Large intestine (tissue), 3 donors: ENCODE measurements at regions not wholly inside any gene's neighbourhood (a gene's known extent, or its start where the extent isn't known, plus 50 kb on each side); places are given as distances from the start of the nearest gene placed in this dataset.

Experiments used
- DNase-seq, 2 donors: peaks; one replicate each; pipeline versions ENCODE4 v3.0.0 to v3.0.0-alpha.2; 2013
- H3K27ac ChIP-seq: one replicate; pipeline ENCODE4 v1.5.1; 2013; ENCODE audit warnings: low read length
- H3K27me3 ChIP-seq: 2 replicates; pipeline ENCODE4 v1.6.1; 2013; ENCODE audit warnings: low read length; ENCODE audit not compliant: control insufficient read depth, insufficient read depth
- H3K36me3 ChIP-seq: 2 replicates; pipeline ENCODE4 v1.6.1; 2013; ENCODE audit warnings: low read length; ENCODE audit not compliant: control insufficient read depth, insufficient read depth
- H3K4me1 ChIP-seq: one replicate; pipeline ENCODE4 v1.6.1; 2013; ENCODE audit warnings: low read length; ENCODE audit not compliant: control insufficient read depth, insufficient read depth
- H3K4me3 ChIP-seq: one replicate; pipeline ENCODE4 v1.5.1; 2013; ENCODE audit warnings: low read length
- H3K9me3 ChIP-seq: one replicate; pipeline ENCODE4 v1.6.1; 2013; ENCODE audit warnings: mild to moderate bottlenecking, low read depth, low read length, moderate library complexity; ENCODE audit not compliant: control insufficient read depth
- WGBS: methylation state at CpG from one replicate; pipeline ENCODE4 v1.1.5; 2013; ENCODE audit warnings: low lambda C conversion rate; ENCODE audit not compliant: insufficient coverage; 5-methylcytosine and 5-hydroxymethylcytosine counted together

DNA sequence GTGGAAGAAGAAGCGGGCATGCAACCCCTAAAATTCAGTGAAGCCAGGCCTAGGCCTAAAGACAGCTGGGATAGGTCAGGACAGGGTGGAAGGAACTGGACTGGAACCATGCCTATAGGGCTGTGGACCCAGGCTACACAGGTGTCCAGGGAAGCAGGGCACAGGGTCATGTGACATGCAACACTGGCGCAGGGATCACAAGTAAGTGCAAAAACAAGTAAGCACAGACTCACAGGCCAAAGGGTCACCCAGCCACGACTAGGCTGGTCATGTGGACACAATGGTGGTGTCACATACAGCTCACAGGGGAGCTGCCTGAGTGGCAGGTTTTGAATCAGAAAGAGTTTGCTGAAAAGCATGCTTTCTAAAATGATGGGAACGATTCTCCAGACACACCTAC lies 195.7 kb downstream of the SPTSSA start:
- H3K36me3 ChIP-seq, result no peaks in the 10 kb centered on the region
- H3K4me3 ChIP-seq, result no peak overlapping the region
- no CpG with 5 or more reads among the region's 4 CpGs for WGBS
- no peak overlapping the region for H3K27ac ChIP-seq
- no peaks in the 10 kb centered on the region for H3K4me1 ChIP-seq
- H3K9me3 ChIP-seq, result no peaks in the 10 kb centered on the region
- peaks cover 6% of the 10 kb centered on the region for H3K27me3 ChIP-seq
- DNase-seq, result no peak

DNA sequence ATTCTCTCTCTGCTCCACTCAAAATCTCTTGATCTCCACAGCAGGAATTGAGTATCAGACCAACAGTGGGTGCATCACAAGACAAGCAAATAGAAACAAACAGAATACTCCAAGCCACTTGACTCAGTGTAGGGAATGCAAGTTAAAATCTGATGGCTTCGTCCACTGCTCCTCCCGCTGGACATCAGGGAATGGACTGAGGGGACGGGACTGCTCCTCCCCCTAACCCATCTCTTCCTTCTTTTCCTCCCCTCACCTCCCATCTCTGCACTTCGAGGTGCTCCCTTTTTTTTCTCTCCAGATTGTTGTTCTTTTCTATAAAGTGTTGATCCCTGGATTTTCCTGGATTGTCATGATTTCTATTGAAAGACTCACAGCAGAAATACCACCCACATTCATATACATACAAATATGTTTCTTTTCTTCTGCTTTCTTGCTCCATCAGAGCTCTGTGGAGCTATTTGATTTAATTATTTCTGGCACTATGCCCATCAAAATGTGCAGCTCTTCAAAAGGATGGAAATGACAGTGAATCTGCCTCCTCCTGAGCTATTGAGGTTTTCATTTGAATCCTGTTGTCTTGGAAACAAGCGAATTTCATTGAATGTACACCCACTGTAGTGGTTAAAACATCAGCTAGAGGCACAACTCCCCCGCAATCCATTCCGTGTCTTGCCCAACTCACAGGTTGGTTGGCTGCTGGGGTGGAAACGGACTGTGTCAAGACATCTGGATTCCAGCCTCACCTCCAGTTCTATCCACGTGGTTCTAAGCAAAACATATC lies 199.7 kb downstream of the SPTSSA start:
- Histone ChIP-seq H3K27ac (no peak overlapping the region), H3K4me1 (no peaks in the 10 kb centered on the region), H3K9me3 (no peaks in the 10 kb centered on the region), H3K27me3 (peaks cover 2% of the 10 kb centered on the region), H3K36me3 (no peaks in the 10 kb centered on the region), H3K4me3 (no peak overlapping the region)
- 80% methylated on average over 2 of the region's 9 CpGs for whole genome bisulfite sequencing
- DNase-seq, result no peak

DNA sequence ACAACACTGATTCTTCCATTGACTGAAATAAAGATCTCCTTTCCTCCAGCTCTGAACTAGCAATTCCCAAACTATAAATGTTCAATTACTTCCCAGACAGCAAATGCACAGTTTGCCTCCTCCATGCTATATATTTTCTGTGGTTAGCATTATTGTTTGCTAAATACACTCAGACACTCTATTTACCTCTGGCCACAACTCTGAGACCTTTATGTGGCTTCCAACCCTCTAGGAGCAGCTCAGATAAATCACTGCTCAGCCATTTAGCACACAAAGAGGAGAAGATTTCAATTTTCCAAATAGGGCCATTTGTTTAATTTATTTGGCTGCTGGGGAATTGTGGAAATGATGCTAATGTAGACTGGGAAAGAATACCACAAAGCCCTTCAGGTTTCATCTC lies 202.0 kb downstream of the SPTSSA start:
- no peaks in the 10 kb centered on the region for H3K36me3 ChIP-seq
- no peak for DNase-seq
- H3K27me3 ChIP-seq, result no peaks in the 10 kb centered on the region
- H3K4me3 ChIP-seq, result no peak overlapping the region
- no peaks in the 10 kb centered on the region for H3K9me3 ChIP-seq
- H3K4me1 ChIP-seq, result no peaks in the 10 kb centered on the region
- no peak overlapping the region for H3K27ac ChIP-seq

DNA sequence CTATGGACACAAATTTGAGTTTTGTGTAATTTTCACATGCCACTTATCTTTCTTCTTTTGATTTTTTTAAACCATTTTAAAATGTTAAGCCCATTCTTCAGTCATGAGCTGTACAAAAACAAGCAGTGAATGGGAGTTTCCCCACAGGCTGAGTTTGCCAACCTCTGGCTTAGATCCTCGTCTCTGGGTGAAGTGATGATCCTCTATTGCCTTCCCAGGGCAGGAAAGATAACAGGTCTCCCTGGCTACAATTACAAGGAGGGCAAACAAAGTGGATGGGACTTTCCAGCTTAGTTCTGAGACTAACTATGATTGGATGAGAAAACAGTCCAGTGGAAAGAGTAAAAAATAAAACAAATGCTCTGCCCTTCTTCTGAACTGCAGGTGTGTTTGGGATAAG lies 203.7 kb downstream of the SPTSSA start:
- peak; percentile 28 to 35 for DNase-seq
- H3K9me3 ChIP-seq, result no peaks in the 10 kb centered on the region
- WGBS, result no CpG with 5 or more reads among the region's 1 CpG
- H3K4me3 ChIP-seq, result no peak overlapping the region
- H3K36me3 ChIP-seq, result no peaks in the 10 kb centered on the region
- no peak overlapping the region for H3K27ac ChIP-seq
- no peaks in the 10 kb centered on the region for H3K27me3 ChIP-seq
- no peaks in the 10 kb centered on the region for H3K4me1 ChIP-seq

DNA sequence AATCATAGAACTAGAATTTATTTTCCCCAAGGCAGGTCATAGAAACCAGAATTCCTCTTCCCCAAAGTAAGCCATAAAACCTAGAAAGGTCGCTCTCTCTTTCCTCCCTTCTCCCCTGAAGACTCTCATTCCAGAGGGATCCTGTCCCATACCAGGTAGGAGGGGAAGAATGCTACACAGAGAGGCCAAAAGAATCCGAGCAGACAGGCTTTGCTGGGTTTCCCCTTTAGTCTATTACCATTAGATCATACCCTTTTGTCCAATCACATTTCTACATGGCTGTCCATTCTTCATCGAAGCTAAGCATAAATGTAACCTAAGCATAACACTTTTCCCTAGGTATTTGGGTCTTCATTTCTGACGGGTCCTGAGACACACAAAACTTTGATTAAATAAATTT lies 204.5 kb downstream of the SPTSSA start:
- no peaks in the 10 kb centered on the region for H3K27me3 ChIP-seq
- no peaks in the 10 kb centered on the region for H3K4me1 ChIP-seq
- no peak overlapping the region for H3K27ac ChIP-seq
- no peak for DNase-seq
- H3K36me3 ChIP-seq, result no peaks in the 10 kb centered on the region
- no peaks in the 10 kb centered on the region for H3K9me3 ChIP-seq
- H3K4me3 ChIP-seq, result no peak overlapping the region
- 90% methylated on average over 2 of the region's 4 CpGs for WGBS

DNA sequence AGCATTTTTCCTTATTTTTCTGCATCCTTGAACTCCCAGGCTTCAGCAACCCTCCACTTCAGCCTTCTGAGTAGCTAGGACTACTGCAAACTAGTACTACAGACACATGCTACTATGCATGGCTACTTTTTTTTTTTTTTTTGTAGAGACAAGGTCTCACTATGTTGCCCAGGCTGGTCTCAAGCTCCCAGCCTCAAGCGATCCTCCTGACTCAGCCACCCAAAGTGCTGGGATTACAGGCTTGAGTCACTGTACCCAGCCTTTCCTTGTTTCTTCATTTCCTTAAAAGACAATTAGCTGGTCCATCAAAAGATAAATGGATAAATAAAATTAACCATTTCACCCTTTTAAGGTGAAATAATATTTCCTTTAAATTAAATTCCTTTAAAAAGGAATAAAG lies 205.8 kb downstream of the SPTSSA start:
- no peaks in the 10 kb centered on the region for H3K27me3 ChIP-seq
- H3K4me3 ChIP-seq, result no peak overlapping the region
- H3K36me3 ChIP-seq, result no peaks in the 10 kb centered on the region
- H3K27ac ChIP-seq, result no peak overlapping the region
- no peak for DNase-seq
- no peaks in the 10 kb centered on the region for H3K4me1 ChIP-seq
- no CpG with 5 or more reads among the region's 1 CpG for WGBS
- no peaks in the 10 kb centered on the region for H3K9me3 ChIP-seq

DNA sequence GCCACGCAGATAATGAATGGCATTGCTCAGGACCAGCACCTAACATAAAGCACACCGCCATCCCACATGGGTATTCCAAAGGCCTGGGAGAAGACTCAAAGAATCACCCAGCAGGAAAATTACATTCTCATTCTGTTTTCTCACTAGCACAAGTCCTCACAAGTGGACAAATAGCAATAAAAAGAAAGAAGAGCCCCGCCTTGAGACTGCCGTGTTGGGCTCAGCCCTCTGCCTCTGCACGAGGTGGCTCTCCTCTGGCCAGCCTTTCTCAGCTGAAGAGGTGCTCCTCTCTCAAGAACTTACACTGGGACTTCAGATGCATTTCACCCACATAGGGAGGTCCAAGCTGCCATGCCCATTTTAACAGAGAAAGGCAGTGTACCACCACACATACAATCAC lies 207.5 kb downstream of the SPTSSA start:
- Histone ChIP-seq H3K4me1 (no peaks in the 10 kb centered on the region), H3K4me3 (no peak overlapping the region), H3K36me3 (no peaks in the 10 kb centered on the region), H3K9me3 (no peaks in the 10 kb centered on the region), H3K27ac (no peak overlapping the region), H3K27me3 (no peaks in the 10 kb centered on the region)
- no CpG with 5 or more reads among the region's 5 CpGs for WGBS
- no peak for DNase-seq

DNA sequence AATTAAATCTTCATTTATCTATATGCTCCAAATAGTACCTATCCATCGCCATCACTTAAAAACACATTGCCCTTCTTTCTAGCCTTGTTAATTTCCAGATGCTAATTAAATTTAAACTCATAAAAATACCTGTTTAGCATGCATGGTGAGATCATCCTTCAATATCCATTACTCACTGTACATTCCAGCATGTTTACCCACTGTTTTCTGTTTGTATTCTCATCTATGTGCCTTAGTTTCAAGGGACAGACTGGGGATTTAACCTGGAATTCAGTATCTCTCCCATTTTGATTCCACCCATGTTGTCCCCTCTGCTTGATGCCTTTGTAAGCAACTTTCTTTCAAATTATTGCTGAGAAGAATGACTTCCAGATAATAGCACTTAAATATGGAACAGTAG lies 208.0 kb downstream of the SPTSSA start:
- H3K27me3 ChIP-seq, result no peaks in the 10 kb centered on the region
- H3K36me3 ChIP-seq, result no peaks in the 10 kb centered on the region
- no peak for DNase-seq
- H3K4me1 ChIP-seq, result no peaks in the 10 kb centered on the region
- H3K9me3 ChIP-seq, result no peaks in the 10 kb centered on the region
- no peak overlapping the region for H3K4me3 ChIP-seq
- 100% methylated on average over 1 of the region's 1 CpG for WGBS
- H3K27ac ChIP-seq, result no peak overlapping the region

DNA sequence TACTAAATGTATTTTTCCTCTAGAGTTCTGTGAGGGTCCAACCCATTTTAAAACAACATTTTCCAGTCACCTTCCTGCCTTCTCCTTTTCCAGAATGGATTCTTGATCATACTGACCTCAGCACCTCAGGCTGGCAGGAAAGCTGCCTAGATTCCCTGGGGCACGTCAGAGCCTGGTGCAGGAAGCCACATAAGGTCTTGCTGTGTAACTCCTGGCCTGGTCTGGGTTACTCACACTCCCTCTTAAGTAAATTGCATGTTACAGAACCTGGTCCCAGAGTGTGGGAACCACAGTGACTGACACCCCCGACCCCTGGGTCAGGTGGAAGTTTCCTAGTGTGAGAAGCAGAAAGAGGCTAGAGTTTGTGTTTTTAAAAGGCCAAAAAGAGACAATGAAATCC lies 209.8 kb downstream of the SPTSSA start:
- no peaks in the 10 kb centered on the region for H3K9me3 ChIP-seq
- no peaks in the 10 kb centered on the region for H3K36me3 ChIP-seq
- DNase-seq, result no peak
- no peak overlapping the region for H3K4me3 ChIP-seq
- H3K27me3 ChIP-seq, result no peaks in the 10 kb centered on the region
- WGBS, result no CpG with 5 or more reads among the region's 2 CpGs
- H3K27ac ChIP-seq, result no peak overlapping the region
- H3K4me1 ChIP-seq, result no peaks in the 10 kb centered on the region

DNA sequence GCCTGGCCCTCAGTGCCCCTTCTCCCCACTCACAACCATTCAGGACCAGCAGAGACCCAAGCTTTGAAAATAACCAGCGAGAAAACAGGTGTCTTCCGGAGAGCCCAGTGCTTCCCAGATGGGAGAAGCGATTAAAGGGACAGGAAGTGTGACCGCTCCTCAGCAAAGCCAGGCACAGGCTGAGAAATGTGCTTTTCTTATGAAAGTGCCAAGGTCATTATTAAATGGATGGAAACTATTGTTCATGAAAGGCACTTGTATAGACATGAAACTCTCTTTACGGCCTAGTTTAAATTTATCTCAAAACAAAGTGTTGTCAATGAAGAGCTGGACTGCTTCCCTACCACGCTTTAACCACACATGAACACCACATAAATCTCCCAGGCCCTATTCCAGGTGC lies 210.4 kb downstream of the SPTSSA start:
- no peaks in the 10 kb centered on the region for H3K27me3 ChIP-seq
- no peak for DNase-seq
- H3K9me3 ChIP-seq, result no peaks in the 10 kb centered on the region
- WGBS, result no CpG with 5 or more reads among the region's 6 CpGs
- no peak overlapping the region for H3K27ac ChIP-seq
- no peak overlapping the region for H3K4me3 ChIP-seq
- H3K36me3 ChIP-seq, result no peaks in the 10 kb centered on the region
- H3K4me1 ChIP-seq, result no peaks in the 10 kb centered on the region

DNA sequence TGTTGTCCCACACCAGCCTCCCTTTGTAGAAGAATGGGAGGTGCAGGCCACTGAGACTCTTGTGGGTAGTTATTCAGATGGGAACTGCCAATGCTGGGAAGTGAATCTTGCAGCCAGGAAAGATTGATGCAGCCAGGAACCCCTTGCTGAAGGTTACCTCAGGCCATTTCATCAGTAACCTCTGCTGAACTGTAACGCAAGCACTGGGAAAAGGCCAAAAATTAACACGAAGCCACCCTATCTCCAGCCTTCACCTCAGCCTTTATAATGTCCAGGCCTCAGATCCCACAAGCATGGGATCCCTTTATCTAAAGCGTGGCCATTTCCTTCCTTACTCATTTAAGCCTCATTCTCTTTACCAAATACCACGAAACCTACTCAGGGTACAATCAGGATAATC lies 211.1 kb downstream of the SPTSSA start:
- Histone ChIP-seq H3K27ac (no peak overlapping the region), H3K4me3 (no peak overlapping the region), H3K9me3 (no peaks in the 10 kb centered on the region), H3K36me3 (no peaks in the 10 kb centered on the region), H3K27me3 (no peaks in the 10 kb centered on the region), H3K4me1 (no peaks in the 10 kb centered on the region)
- WGBS, result 100% methylated on average over 1 of the region's 4 CpGs
- DNase-seq, result no peak
